Epithelial cell of esophagus (primary cell): ENCODE measurements at regions not wholly inside any gene's neighbourhood (a gene's known extent, or its start where the extent isn't known, plus 50 kb on each side); places are given as distances from the start of the nearest gene placed in this dataset.

Experiments used
- DNase-seq: peaks from one replicate; pipeline ENCODE4 v3.0.0; 2010; ENCODE audit warnings: low read depth
- H3K4me3 ChIP-seq: 2 replicates; pipeline ENCODE4 v1.5.1; 2011; ENCODE audit warnings: mild to moderate bottlenecking, low read length, control low read depth
- CTCF ChIP-seq: IDR thresholded peaks from 2 replicates; pipeline ENCODE4 v1.5.1; 2011; ENCODE audit warnings: low read depth, mild to moderate bottlenecking, low read length, control low read depth, inconsistent platforms; ENCODE audit not compliant: insufficient read depth; ENCODE audit errors: missing control alignments

GRCh38 chr7:68576366-68576765, 1021.9 kb upstream of the AUTS2 start:
- H3K4me3 ChIP-seq, result no peak overlapping the region
- no peak for DNase-seq
- TF ChIP-seq CTCF, result no peak

GRCh38 chr7:68581417-68581816, 1016.9 kb upstream of the AUTS2 start:
- TF ChIP-seq CTCF, result no peak
- no peak overlapping the region for H3K4me3 ChIP-seq
- no peak for DNase-seq

- no peak for DNase-seq
- no peak overlapping the region for H3K4me3 ChIP-seq
- TF ChIP-seq CTCF, result no peak
Measured at GRCh38 chr7:68587599-68587998, 1010.7 kb upstream of the AUTS2 start.

- no peak for TF ChIP-seq CTCF
- H3K4me3 ChIP-seq, result no peak overlapping the region
- no peak for DNase-seq
Measured at GRCh38 chr7:68601826-68602225, 996.4 kb upstream of the AUTS2 start.

GRCh38 chr7:68604541-68604940, 993.7 kb upstream of the AUTS2 start:
- TF ChIP-seq CTCF, result no peak
- no peak for DNase-seq
- H3K4me3 ChIP-seq, result no peak overlapping the region

DNA sequence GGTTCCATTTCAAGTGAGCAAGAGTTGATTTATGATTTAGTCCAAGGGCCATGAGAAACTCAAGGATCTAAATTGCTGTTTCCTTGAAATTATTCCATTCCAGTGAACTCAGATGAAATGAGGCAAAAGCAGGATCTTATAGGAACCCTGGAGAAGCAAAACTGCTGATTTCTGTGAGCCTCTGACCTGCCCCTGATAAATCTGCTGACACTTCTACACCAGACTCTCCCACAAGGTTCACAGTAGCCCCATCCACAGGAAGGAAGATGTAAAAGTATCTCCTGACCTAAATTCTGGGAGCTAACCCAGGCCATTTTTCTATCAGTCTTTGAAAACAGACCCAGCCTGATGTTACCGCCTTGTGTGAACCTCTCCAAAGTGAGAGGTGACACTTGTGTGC, 987.6 kb upstream of the AUTS2 start:
- H3K4me3 ChIP-seq, result no peak overlapping the region
- no peak for TF ChIP-seq CTCF
- DNase-seq, result no peak

DNA sequence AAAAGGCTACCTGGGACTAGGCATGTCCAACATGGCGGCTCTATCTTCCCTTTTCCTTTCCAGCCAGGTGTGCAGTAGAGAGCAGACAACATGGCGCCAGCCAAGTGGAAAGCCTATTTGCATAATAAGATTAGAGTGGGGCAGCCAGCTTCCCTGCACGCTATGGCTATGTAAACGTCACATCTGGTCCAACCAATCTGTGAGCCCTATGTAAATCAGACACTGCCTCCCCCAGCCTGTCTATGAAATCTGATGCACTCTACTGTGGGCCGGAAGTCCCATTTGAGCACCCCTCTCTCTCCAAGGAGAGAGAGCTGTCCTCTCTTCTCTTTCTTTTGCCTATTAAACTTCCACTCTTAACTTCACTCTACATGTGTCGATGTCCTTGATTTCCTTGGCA, 984.9 kb upstream of the AUTS2 start:
- H3K4me3 ChIP-seq, result no peak overlapping the region
- no peak for TF ChIP-seq CTCF
- no peak for DNase-seq
